HCT116 (cell line): ENCODE measurements at regions not wholly inside any gene's neighbourhood (a gene's known extent, or its start where the extent isn't known, plus 50 kb on each side); places are given as distances from the start of the nearest gene placed in this dataset.
A peak's percentile ranks its signal among the peaks of the same experiment; 100 is the strongest.

Experiments
- ATAC-seq: fragments of 200-7000 bp; cut with Tn5 transposase; 2 replicates; pipeline ENCODE4 v1.9.1; 2020; ENCODE audit warnings: mild to moderate bottlenecking, moderate library complexity
- BruUV-seq: library from RNA; stranded (reverse); fragments of 400-500 nt; replicated peaks from 2 replicates; lab custom pipeline; 2021; lab: Mats Ljungman, UMichigan
- CTCF ChIA-PET: fragments of 300-600 bp; sonication (Branson Sonifier 250); formaldehyde crosslinking; loops from one replicate; lab custom pipeline; 2021; ENCODE audit warnings: antibody characterized with exemption; lab: Charles Lee
- POLR2A ChIA-PET: fragments of 300-600, 350-600 bp; sonication (Branson Sonifier 250); formaldehyde crosslinking; loops from one replicate; lab custom pipeline; 2021; ENCODE audit warnings: antibody characterized with exemption; lab: Charles Lee
- RAD21 ChIA-PET, 2 experiments: fragments of 300-600 bp; sonication (Branson Sonifier 250); formaldehyde crosslinking; loops; one replicate each; lab custom pipeline; 2023; ENCODE audit warnings: low total read pairs in 2 of 2; ENCODE audit not compliant: uncharacterized antibody in 2 of 2, unreplicated experiment in 2 of 2, low non-redundant PET in 1 of 2; lab: Charles Lee
- DNase-seq: peaks from one replicate; pipeline ENCODE4 v3.0.0-alpha.2; 2010; ENCODE audit warnings: low read depth, low spot score
- H2AFZ ChIP-seq: fragments of 200-600 bp; shearing (Covaris generic), sonication (generic); 2 replicates; pipeline ENCODE4 v1.6.1; 2017; ENCODE audit warnings: low read depth, mixed run types, mixed read lengths, antibody characterized with exemption, low read length; ENCODE audit not compliant: poor library complexity, severe bottlenecking
- H3K27ac ChIP-seq: 2 replicates; pipeline ENCODE4 v1.5.1; 2012; ENCODE audit warnings: low read depth, low read length
- H3K27me3 ChIP-seq: fragments of 200-600 bp; sonication (generic); 2 replicates; pipeline ENCODE4 v1.6.1; 2016; ENCODE audit warnings: mixed run types, low read length, mixed read lengths; ENCODE audit not compliant: insufficient read depth
- H3K36me3 ChIP-seq, 2 experiments: fragments of 200-500 bp in 1 of 2; fragments of 200-600 bp in 1 of 2; sonication (Bioruptor generic) in 1 of 2; sonication (generic) in 1 of 2; 2 replicates each; pipeline versions ENCODE4 v1.5.1 to v1.6.1; 2014 to 2016; ENCODE audit warnings: low read length in 2 of 2, inconsistent platforms in 1 of 2, mixed read lengths in 1 of 2, mixed run types in 1 of 2; ENCODE audit not compliant: insufficient read depth in 2 of 2, control insufficient read depth in 1 of 2
- H3K4me1 ChIP-seq, 2 experiments: fragments of 200-600 bp in 1 of 2; sonication (generic) in 1 of 2; 2 replicates each; pipeline versions ENCODE4 v1.5.1 to v1.6.1; 2012 to 2017; ENCODE audit warnings: low read length in 2 of 2, inconsistent platforms in 1 of 2, mild to moderate bottlenecking in 1 of 2, mixed read lengths in 1 of 2, mixed run types in 1 of 2, moderate library complexity in 1 of 2; ENCODE audit not compliant: insufficient read depth in 2 of 2, control insufficient read depth in 1 of 2
- H3K4me2 ChIP-seq: fragments of 200-600 bp; sonication (generic); 2 replicates; pipeline ENCODE4 v1.6.1; 2017; ENCODE audit warnings: mixed run types, low read length, mixed read lengths
- H3K4me3 ChIP-seq, 2 experiments: fragments of 200-600 bp in 1 of 2; sonication (generic) in 1 of 2; replicated peaks in 1 of 2; 2 replicates each; pipeline ENCODE4 v1.5.1; 2011 to 2016; ENCODE audit warnings: low read length in 2 of 2, control low read depth in 1 of 2, low read depth in 1 of 2, mild to moderate bottlenecking in 1 of 2, mixed read lengths in 1 of 2, mixed run types in 1 of 2
- H3K79me2 ChIP-seq: fragments of 200-600 bp; sonication (generic); 2 replicates; pipeline ENCODE4 v1.6.1; 2017; ENCODE audit warnings: mild to moderate bottlenecking, mixed run types, low read length, moderate library complexity, mixed read lengths; ENCODE audit not compliant: insufficient read depth
- H3K9ac ChIP-seq: fragments of 200-600 bp; sonication (generic); 2 replicates; pipeline ENCODE4 v1.6.1; 2016; ENCODE audit warnings: low read length, mixed read lengths
- H3K9me2 ChIP-seq: fragments of 200-600 bp; sonication (generic), shearing (Covaris generic); 2 replicates; pipeline ENCODE4 v1.6.1; 2017; ENCODE audit warnings: mixed run types, mild to moderate bottlenecking, moderate library complexity; ENCODE audit not compliant: insufficient read depth
- H3K9me3 ChIP-seq, 2 experiments: fragments of 200-500 bp in 1 of 2; fragments of 200-600 bp in 1 of 2; sonication (Bioruptor generic) in 1 of 2; sonication (generic) in 1 of 2; 2 replicates each; pipeline ENCODE4 v1.6.1; 2014 to 2017; ENCODE audit warnings: low read length in 2 of 2, mixed read lengths in 2 of 2, inconsistent platforms in 1 of 2, low read depth in 1 of 2, mild to moderate bottlenecking in 1 of 2, mixed run types in 1 of 2, moderate library complexity in 1 of 2; ENCODE audit not compliant: control insufficient read depth in 1 of 2, insufficient read depth in 1 of 2
- H4K20me1 ChIP-seq: fragments of 200-600 bp; sonication (generic), shearing (Covaris generic); 2 replicates; pipeline ENCODE4 v1.6.1; 2017; ENCODE audit warnings: mixed run types, mild to moderate bottlenecking, moderate library complexity; ENCODE audit not compliant: insufficient read depth
- CBX3 ChIP-seq: IDR thresholded peaks from 2 replicates; pipeline ENCODE4 v1.6.1; 2012; ENCODE audit warnings: low read depth
- intact Hi-C: fragments of 100-400 bp; cut with micrococcal nuclease; formaldehyde crosslinking; loops from 2 replicates; pipeline ENCODE4 v1.10.0; 2022
- TF ChIP-seq, protein P1 (sequence below), 3 experiments: fragments of 200-600 bp in 1 of 3; sonication (generic) in 1 of 3; IDR thresholded peaks in 2 of 3; conservative IDR thresholded peaks in 1 of 3; 2 replicates each; pipeline ENCODE4 v1.5.1; 2012 to 2017; ENCODE audit warnings: low read depth in 2 of 3, low read length in 2 of 3, antibody characterized with exemption in 1 of 3, borderline replicate concordance in 1 of 3, control low read depth in 1 of 3, mild to moderate bottlenecking in 1 of 3, mixed read lengths in 1 of 3, mixed run types in 1 of 3, moderate library complexity in 1 of 3; ENCODE audit not compliant: insufficient read depth in 1 of 3
- TF ChIP-seq, protein P2 (sequence below): IDR thresholded peaks from 2 replicates; pipeline ENCODE4 v1.6.1; 2012

DNA sequence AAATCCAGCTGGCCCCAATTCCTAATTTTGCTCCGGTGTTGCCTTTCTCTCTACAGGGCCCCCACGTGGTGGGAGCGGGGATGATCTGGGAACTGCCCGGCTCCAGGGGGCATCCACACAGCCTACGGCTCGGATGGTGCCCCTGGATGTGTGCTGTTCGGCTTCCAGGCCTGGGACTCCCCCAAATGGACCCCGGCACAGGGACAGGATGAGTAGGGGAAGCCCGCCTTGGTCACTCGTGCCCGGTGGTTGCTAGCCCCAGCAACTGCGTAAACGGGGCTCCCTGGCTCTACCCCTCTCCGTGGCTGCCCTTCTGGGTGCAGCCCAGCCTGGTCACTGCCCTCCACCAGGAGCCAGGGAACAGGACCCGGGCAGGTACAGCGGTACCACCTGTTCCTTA lies 111.5 kb downstream of the TEX26 start:
- no peaks in the 10 kb centered on the region for H3K9me3 ChIP-seq
- no TSS peak for BruUV-seq
- POLR2A ChIA-PET = no interaction called here
- CTCF ChIA-PET = interaction anchor here (1.1 to 4.4 kb wide), 11 partner anchors 9 to 929 kb away, joined by 3 to 45 read pairs (median 5); no protein-coding TSS in a partner anchor
- DNase-seq (no peak), ATAC-seq (peak; percentile 37)
- peak overlapping the region; percentile 89 for H3K4me2 ChIP-seq
- RAD21 ChIA-PET = interaction anchor here in 1 of 2 experiments (1.1 kb wide), 1 partner anchor 59 kb away, joined by 3 read pairs; no protein-coding TSS in a partner anchor
- no peaks in the 10 kb centered on the region for H3K36me3 ChIP-seq
- H3K9me2 ChIP-seq = no peaks in the 10 kb centered on the region
- H4K20me1 ChIP-seq = no peaks in the 10 kb centered on the region
- no peaks in the 10 kb centered on the region for H3K79me2 ChIP-seq
- peaks cover 28 to 55% of the 10 kb centered on the region in 2 experiments for H3K4me1 ChIP-seq
- H3K9ac ChIP-seq = no peak overlapping the region
- no peak overlapping the region for H3K4me3 ChIP-seq
- intact Hi-C loops = loop anchor here (1.0 to 10.0 kb wide), 6 partner anchors 179 to 912 kb away; partner anchors contain the start of genes HMGB1 and USPL1
- peak overlapping the region; percentile 24 for H2AFZ ChIP-seq
- TF ChIP-seq, protein P1, sequence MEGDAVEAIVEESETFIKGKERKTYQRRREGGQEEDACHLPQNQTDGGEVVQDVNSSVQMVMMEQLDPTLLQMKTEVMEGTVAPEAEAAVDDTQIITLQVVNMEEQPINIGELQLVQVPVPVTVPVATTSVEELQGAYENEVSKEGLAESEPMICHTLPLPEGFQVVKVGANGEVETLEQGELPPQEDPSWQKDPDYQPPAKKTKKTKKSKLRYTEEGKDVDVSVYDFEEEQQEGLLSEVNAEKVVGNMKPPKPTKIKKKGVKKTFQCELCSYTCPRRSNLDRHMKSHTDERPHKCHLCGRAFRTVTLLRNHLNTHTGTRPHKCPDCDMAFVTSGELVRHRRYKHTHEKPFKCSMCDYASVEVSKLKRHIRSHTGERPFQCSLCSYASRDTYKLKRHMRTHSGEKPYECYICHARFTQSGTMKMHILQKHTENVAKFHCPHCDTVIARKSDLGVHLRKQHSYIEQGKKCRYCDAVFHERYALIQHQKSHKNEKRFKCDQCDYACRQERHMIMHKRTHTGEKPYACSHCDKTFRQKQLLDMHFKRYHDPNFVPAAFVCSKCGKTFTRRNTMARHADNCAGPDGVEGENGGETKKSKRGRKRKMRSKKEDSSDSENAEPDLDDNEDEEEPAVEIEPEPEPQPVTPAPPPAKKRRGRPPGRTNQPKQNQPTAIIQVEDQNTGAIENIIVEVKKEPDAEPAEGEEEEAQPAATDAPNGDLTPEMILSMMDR (IDR thresholded peaks at IDR 0.05 in 2 of 3, conservative IDR thresholded peaks at IDR 0.05 in 1 of 3; ENCODE audit: borderline replicate concordance in 1 of 3, insufficient read depth in 1 of 3, low read depth in 2 of 3, low read length in 2 of 3) = peak in 1 of 3 experiments; percentile 46; a peak in 3 of 6 replicates
- TF ChIP-seq, protein P2, sequence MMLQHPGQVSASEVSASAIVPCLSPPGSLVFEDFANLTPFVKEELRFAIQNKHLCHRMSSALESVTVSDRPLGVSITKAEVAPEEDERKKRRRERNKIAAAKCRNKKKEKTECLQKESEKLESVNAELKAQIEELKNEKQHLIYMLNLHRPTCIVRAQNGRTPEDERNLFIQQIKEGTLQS = no peak
- H3K27me3 ChIP-seq = no peaks in the 10 kb centered on the region
- H3K27ac ChIP-seq = peak overlapping the region; percentile 25; the same call in 1 of the 2 replicates

DNA sequence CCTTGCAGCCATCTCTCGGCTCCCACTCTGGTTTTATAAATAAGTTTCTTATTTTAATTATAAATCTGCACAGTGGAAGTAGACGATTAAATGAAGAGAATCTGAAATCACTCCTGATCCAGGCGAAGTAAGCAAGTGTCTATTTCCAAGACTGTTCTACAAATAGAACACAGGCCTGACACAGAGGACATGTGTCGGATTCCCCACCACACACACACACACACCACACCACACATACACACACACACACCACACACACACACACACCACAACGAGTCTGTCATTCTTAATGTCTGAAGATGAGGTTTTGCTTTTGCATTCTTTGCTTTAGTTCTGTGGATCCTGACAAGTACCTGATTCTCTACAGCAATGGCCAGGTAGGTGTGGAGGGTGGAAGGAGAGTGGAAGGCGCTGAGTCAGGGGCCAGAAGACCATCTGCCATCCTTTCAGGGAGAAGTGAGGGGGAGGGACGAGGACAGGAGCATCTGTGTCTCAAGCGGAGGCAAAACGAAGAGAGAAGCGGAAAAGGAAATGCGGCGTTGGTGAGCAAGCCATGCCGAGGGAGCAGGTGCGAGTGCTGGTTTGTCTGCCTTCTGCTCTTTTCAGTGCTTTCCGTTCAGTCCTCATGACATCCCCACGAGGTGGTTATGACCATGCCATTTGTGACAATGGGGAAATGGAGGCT lies 110.2 kb downstream of the TEX26 start:
- CTCF ChIA-PET = no interaction called here
- Histone ChIP-seq H3K4me2 (no peak overlapping the region), H3K9me2 (no peaks in the 10 kb centered on the region), H4K20me1 (no peaks in the 10 kb centered on the region), H3K27me3 (no peaks in the 10 kb centered on the region), H2AFZ (no peak overlapping the region), H3K9me3 (no peaks in the 10 kb centered on the region), H3K79me2 (no peaks in the 10 kb centered on the region), H3K27ac (no peak overlapping the region), H3K4me3 (no peak overlapping the region), H3K9ac (no peak overlapping the region), H3K4me1 (peaks cover 28 to 43% of the 10 kb centered on the region in 2 experiments), H3K36me3 (no peaks in the 10 kb centered on the region)
- ATAC-seq (no peak), DNase-seq (no peak)
- no TSS peak for BruUV-seq
- TF ChIP-seq, protein P1 (IDR thresholded peaks at IDR 0.05 in 2 of 3, conservative IDR thresholded peaks at IDR 0.05 in 1 of 3; ENCODE audit: borderline replicate concordance in 1 of 3, insufficient read depth in 1 of 3, low read depth in 2 of 3, low read length in 2 of 3) = no peak
- no peak for TF ChIP-seq CBX3
- intact Hi-C loops = loop anchor here (10.0 kb wide), 4 partner anchors 178 to 578 kb away; partner anchors contain the start of genes HMGB1 and USPL1
- POLR2A ChIA-PET = no interaction called here
- RAD21 ChIA-PET = no interaction called here
